ENCODE measurements at regions not wholly inside any gene's neighbourhood (a gene's known extent, or its start where the extent isn't known, plus 50 kb on each side); places are given as distances from the start of the nearest gene placed in this dataset.

DNA sequence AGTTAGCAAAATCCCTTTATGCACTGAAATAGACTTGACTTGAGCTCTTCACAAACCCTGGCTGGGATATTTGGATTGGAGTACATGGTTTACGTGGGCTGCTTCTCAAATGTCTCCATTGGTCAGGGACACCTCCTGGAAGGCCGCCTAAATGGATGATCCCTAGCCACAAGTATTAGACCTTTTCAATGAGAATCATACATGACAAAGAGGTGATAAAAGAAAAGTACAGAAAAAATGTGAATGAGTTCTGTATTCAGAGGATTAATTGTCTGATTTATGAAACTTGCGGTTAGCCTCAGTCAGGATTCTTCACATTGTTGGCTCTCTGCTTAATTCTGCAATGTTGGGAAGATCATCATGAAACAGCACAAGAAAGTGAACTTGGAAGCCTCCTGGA, 752.8 kb upstream of the ADAMTS16 start:
- no peak for DNase-seq (ENCODE audit: low read depth)

DNA sequence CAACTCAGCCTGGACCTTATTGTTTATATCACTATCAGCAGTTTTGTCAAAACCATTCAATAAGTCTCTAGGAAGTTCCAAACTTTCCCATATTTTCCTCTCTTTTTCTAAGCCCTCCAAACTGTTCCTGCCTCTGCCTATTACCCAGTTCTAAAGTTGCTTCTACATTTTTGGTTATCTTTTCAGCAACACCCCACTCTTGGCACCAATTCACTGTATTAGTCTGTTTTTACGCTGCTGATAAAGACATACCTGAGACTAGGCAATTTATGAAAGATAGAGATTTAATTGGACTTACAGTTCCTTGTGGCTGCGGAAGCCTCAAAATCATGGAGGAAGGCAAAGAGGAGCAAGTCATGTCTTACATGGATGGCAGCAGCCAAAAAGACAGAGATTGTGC, 744.4 kb upstream of the ADAMTS16 start:
- no peak for DNase-seq (ENCODE audit: low read depth)

DNA sequence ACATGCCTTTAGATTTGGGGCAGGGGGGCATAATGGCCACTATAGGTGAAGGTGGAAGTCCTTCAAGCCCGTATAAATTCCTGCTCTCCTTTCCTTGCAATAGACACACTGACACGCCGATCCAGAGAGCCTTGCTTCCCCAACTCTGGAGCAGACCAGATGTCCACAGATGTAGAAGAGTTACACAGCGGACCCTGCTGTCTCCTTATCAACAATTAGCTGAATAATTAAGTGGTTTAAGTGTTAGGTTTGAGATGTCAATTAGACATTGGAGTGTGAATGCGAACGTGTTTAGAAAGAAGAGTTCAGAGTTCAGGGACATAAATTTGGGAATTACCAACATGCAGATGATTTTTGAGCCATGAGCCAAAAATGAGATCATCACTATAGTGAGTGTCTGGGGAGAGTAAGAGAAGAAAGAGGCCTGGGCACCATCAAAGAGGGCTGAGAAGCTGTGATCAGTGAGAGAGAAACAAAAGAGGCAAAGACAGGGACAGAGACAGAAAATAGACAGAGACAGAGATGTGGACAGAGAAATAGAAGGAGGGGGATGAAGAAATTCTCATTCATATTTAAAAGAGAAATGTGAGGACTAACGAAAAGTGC, 734.4 kb upstream of the ADAMTS16 start:
- no peak for DNase-seq (ENCODE audit: low read depth)

DNA sequence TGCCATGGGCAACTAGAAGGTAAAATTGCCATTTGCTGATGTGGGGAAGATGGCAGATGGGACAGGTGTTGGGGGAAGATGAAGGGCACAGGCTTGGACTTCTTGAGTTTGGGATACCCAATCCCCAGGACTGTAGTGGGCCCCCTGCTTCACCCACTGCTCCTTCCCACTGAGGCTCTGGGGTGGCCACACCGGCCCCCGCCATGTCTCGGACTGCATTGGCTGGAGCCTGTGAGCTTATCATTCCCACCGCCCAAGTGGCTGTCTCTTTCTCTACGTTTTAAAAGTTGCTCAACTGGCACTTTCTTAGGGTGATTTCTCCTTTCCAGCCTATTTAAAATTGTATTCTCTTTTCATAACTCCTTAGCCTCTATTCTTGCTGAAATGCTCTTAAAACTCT, 730.0 kb upstream of the ADAMTS16 start:
- no peak for DNase-seq (ENCODE audit: low read depth)

DNA sequence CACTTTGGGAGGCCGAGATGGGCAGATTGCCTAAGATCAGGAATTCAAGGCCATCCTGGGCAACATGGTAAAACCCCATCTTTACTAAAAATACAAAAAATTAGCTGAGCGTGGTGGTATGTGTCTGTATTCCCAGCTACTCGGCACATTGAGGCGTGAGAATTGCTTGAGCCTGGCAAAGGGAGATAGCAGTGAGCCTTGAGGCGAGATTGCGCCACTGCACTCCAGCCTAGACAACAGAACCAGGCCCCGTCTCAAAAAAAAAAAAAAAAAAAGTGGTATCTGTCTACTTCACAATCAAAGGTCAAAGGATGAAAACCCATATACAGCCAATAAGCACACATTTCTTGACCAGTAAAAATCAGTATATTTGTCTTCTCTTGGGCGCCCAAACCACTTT, 728.5 kb upstream of the ADAMTS16 start:
- no peak for DNase-seq (ENCODE audit: low read depth)

DNA sequence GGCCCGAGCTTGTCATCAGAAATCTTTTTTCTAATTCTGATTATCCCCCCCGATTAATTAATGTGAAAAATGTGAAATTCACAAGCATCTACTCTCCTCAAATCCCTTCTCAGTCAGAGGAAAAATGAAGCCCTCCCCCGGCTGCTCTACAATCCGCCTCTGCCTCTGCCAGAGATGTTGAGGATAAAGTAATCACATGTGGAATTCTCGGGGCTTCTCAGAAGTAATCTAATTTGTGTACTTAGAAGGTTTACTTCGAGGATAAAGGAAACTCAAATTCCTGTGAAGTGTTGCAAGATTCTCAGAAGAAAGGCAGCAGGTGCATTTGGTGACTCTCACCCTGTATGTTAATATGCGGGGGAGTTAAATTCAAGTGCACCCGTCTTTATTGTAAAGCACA, 726.1 kb upstream of the ADAMTS16 start:
- DNase-seq (ENCODE audit: low read depth) = no peak

DNA sequence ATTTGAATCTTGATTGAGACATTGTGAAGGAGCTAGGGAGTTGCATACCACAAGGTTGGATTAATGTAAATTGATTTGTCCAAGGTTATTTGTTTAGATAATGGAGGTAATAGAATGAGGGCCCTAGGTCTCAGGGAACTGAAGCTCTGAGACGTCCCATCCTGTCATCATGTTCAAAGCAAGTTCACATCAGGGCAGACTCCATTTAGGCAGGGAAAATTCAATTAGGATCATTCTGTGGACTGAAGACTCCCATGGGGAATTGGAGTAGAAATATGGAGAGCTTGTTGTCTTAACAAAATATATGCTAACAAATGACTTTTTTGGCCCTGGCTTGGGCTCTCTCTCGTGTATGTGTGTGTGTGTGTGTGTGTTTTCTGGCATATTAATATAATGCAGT, 722.0 kb upstream of the ADAMTS16 start:
- no peak for DNase-seq (ENCODE audit: low read depth)

DNA sequence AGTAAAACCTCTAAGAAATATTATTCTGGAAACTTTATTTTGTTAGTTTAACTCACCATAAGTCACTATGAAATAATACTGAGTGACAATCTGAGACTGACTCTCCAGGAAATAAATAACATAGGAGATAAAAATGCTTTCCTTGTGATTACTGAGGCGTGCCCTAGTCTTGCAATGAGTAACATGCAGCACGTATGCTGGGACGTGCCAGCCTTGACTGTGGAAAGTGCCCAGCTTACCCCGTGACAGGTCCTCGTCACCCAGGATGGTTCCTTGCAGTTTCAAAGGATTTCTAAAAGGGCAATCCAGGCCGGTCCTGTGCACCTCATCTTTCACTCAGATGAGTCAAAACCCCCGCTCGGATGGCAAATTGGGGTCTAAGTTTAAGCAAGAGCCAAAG, 720.8 kb upstream of the ADAMTS16 start:
- no peak for DNase-seq (ENCODE audit: low read depth)

DNA sequence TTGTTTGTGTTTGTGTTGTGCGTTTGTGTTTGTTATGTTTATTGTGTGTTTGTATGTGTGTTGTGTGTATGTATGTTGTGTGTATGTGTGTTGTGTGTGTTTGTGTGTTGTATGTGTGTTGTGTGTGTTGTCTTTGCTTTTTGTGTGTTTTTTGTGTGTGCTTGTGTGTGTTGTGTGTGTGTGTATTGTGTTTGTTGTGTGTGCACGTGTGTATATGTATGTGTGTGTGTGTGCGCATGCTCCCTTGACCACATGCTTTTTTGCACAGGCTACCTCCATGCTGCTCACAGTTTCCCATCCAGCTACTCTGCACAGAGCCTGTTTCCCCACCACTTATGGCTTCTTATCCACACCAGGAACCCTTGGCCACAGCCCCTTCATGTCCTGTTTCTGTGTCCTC, 720.0 kb upstream of the ADAMTS16 start:
- DNase-seq (ENCODE audit: low read depth) = no peak

DNA sequence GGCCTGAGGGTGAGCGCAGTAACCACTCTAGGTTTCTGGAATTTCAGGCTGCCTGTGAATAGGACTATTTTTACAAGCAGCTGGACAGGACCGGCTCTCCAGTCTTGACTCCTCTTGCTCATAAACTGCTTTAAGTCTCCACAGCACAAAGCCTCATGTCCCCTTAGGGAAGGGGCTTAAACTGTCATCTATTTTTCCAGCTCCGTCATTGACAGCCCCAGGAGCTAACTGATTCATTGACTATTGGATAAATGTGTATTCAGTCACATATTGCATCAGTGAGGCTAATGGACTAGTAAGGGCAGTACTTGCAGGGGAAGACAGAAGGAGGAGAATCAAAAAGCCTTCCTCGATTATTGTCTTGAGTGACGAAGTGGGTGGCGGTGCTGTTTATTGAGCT, 719.4 kb upstream of the ADAMTS16 start:
- no peak for DNase-seq (ENCODE audit: low read depth)

DNA sequence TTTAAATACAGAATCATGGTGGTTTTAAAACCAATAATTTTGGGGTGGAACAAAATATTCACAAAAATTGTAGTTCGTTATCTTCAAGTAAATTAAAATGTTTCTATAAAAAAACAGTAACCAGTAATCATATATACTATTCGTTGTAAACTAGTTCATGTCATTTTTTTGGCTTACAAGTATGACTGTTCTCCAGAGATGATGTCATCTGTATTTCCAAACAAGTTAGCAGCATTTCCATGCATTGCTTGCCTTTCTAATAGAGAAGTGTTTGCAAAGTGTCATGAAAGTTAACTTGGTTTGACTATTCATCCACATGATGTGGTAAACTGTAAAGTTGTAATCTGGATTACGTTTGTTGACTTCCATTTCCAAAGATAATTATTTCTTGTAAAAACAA, 717.9 kb upstream of the ADAMTS16 start:
- no peak for DNase-seq (ENCODE audit: low read depth)

DNA sequence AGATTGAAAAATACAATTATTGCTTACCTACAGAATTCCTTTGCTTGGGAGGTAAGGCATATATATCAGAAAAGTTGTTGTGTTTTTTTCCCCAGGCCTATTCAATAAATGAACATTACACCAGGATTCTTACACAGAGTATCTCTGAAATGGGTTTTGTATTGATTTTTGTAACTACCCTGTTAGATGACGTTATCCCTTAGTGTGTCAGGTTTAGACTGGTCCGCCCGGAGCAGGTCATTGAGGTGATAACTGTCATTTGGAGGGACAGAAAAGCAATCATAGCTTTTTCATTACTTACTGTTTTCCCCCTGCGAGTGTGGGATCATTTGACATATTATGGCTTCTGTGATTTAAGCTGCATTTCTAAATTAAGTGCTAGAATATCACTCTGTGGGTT, 715.2 kb upstream of the ADAMTS16 start:
- DNase-seq (ENCODE audit: low read depth) = no peak

DNA sequence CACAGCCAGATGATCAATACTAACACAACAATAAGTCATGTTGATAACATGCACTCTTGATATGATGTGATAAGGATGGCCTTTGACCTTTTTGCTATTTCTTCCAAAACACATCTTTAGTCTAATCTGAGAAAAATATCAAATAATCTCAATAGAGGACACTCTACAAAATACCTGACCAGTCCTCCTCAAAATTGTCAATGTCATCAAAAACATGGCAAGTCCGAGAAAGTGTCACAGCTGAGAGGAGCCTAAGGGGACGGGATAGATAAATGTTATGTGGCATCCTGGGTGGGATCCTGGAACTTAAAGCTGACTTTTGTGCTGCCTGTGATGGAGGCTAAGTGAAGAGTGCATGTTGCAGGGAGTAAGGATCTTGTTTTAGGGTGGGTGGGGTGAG, 699.6 kb upstream of the ADAMTS16 start:
- DNase-seq (ENCODE audit: low read depth) = no peak

DNA sequence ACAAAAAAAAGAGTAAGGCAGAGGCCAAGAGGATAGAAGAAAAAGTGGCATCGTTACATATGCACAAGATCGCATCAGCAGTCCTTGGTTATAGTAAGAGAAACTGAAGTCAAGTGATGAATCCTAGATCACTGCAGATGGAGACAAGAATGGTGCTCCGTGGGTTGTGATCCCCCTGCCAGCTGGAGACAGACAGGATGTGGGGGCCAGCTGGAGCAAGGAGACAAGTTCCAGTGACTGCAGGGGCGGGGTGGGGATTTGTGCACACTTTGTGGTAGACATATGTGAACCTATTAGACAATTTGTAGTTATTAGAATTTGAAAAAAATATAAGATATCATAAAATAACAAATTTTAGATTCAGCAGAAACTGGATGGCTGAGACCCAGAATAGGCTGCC, 697.9 kb upstream of the ADAMTS16 start:
- DNase-seq (ENCODE audit: low read depth) = no peak

DNA sequence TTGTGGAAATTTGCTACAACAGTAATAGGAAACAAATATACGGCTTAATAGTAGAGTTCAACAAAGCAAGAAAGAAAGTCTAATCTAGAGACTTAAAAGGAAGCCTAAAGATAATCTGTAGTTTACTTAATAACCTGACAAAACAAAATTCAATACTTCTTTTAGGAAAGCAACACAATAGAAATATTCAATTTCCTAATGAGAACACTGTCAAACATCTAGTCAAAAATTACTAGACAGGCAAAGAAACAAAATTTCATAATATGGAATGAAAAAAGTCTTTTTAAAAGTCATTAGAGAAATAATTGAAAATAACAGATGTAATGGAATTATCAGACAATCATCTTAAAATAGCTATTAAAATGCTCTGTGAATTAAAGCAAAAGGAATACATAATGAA, 692.5 kb upstream of the ADAMTS16 start:
- DNase-seq (ENCODE audit: low read depth) = no peak

DNA sequence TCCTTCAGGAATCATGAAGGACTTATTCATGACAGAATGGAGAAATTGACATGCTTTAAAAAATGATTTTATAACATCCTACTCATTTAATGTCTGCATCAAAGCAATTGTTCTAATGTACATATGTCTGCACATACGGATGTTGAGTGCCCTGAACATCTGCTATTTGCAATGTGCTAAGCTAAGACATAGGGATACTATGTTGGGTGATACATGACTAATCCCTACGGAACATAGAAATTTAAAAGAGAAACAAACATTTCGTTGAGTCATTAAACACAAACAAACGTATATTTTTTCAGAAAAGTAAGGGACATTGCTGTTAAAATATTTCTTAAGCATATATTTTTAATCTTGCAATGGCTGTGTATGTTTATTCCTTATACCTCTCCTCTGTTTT, 686.5 kb upstream of the ADAMTS16 start:
- DNase-seq (ENCODE audit: low read depth) = no peak

DNA sequence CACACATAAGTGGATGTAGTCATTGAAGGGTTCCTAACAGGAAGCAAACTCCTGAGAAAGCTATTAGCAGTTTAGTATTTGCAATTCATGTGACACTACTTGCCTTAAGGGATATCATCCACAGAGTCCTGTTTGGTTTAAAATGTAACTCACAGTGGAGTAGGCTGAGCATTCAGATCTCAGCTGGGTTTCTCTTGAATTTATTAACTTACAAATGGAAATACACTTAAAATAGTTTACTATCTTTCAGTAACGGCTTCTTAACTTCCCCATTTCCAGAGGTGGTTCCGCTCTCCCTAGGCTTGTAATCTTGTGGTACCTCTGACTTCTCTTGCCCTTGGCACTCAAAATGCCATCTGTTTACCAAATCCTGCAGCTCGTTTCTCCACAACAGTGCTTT, 660.7 kb upstream of the ADAMTS16 start:
- DNase-seq (ENCODE audit: low read depth) = no peak

DNA sequence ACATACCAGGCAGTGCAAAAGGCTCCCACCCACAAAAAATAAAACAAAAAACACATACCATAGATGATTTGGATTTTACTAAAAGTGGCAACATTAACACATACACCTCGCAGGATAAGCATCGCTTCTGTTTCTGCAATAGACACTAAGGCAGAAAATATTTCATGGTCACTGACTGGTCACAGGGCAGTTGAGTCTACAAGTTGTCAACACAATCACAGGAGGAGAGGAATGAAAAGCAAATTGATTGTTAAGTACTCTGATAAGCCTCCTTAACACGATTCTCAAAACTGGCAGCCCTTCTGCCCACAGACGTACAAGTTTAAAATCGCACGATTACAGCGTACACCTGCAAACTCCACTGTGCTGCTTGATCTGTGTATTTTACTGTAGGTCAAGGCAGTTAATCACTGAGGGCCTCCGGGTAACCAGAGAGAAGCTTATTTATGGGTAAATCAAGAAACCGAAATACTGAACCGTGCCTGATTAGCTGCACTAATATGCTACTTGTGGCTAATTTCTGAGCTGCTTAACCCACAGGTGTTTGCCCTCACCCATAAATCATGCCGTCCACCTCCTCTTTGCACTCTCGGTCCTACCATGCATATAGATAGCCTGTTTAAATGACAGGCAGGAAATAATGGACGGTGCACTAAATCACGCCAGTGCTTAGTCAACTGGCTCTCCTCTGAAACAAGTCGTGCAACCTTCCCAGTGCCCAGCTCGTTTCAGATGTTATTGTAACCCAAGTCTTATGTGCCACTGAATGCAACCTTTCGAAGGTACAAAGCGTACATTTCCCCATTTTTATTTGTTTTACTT, 659.4 kb upstream of the ADAMTS16 start:
- no peak for DNase-seq (ENCODE audit: low read depth)

DNA sequence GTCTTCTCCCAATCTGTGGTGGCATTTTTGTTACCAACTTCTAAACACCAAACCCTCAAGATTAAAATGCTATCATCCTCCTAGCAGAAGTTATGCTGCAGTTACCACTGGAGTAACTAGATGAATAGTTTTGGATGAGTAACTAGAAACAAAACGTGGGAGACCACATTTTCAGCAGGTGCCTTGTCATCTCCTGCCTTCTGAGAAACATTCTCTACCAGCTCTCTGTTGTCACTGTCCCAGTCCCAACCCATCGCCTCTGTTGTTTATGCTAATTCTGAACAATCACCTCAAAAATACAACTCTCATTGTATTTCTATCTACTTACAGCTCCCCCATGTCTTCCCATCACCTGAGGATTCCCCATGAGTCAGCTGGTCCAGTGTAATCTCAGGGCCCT, 652.5 kb upstream of the ADAMTS16 start:
- DNase-seq (ENCODE audit: low read depth) = no peak

DNA sequence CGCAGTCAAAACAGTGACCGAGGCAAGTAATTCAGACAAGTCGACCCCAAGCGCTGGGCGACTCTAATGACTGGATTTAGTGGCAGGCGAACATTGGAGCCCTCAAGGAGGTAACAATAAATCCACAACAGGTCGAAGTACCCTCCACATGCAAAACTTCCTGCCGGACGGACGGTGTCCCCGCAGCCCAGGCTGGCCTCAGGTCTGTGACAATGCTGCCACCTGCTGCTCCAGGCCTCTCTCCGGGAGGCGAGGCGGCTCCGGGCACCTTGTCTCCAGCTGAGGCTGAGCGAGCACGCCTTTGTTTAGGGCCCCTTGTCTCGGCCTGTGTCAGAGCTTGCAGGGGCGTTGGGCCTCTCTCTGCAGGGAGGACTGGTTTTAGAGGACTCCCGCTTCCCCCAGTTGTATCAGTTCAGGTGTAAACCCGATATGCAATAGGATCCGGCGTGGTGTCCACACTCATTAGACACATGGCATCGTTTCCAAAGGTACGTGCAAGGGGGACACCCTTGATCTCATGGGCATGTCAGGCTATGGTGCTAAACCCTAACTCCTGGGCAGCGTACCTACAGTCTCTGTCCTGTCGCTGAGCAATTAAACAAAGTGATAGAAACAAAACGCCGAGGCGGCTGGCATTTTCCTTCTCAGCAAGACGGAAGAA, 628.0 kb upstream of the ADAMTS16 start:
- no peak for DNase-seq (ENCODE audit: low read depth)

DNA sequence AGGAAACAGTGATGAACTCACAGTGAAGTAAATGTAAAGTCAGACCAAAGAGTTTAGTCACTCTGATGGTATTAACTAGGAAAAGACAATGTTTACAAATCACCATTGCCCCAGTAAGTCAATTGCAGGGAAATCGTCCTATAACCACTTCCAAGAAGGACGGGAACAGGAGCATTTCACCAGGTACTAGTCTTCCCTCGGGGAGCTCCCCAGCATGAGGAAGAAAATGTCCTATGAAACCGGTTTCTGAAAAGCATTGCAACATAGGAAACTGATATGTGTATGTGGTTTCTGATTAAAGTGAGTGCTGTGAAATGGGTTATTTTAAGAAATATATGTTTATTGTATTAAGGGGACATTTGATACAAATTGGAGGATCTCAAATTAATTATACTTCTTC, 626.7 kb upstream of the ADAMTS16 start:
- DNase-seq (ENCODE audit: low read depth) = no peak

DNA sequence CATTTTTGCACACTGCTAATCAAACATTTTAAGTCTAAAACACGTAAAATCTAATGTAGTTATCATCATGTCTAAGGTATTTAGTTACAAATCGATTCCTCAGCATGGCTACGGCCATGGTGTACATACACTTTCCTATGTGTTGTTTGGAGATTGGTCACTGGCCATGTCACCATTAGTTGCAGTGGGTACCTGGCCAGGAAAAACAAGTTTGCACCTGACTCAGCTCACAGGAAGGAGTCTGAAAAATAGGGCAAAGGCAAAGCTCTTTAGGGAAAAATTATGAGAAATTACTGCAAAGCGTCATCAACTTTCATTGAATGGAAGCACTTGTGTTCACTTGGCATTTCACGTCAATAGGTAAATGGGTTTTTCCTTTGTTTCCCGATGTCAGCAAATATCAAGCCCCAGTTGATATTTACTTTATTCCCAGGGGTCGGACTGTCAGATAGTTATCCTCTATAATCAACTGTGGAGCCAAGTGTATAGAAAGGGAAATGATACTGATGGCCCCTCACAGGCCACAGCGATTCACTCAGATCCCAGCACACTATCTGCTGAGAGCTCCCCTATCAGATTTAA, 626.0 kb upstream of the ADAMTS16 start:
- no peak for DNase-seq (ENCODE audit: low read depth)
